Smooth muscle cell (in vitro differentiated cells): ENCODE measurements at regions not wholly inside any gene's neighbourhood (a gene's known extent, or its start where the extent isn't known, plus 50 kb on each side); places are given as distances from the start of the nearest gene placed in this dataset.

Experiments used
- DNase-seq: peaks from one replicate; lab custom pipeline; 2025; ENCODE audit not compliant: unreplicated experiment; lab: John Stamatoyannopoulos, UW
- H2AFZ ChIP-seq: fragments of 200-600 bp; sonication (generic); 2 replicates; pipeline ENCODE4 v1.6.0; 2016; ENCODE audit warnings: antibody characterized with exemption, low read depth, mild to moderate bottlenecking
- H3F3A ChIP-seq: fragments of 200-600 bp; sonication (generic); 2 replicates; pipeline ENCODE4 v1.6.0; 2017; ENCODE audit warnings: antibody characterized with exemption, low read depth
- H3K27ac ChIP-seq: fragments of 200-600 bp; sonication (generic); 2 replicates; pipeline ENCODE4 v1.5.1; 2016; ENCODE audit warnings: low read depth, mild to moderate bottlenecking
- H3K27me3 ChIP-seq: fragments of 200-600 bp; sonication (generic); 2 replicates; pipeline ENCODE4 v1.6.1; 2016; ENCODE audit warnings: low read depth, mild to moderate bottlenecking
- H3K36me3 ChIP-seq: fragments of 200-600 bp; sonication (generic); 2 replicates; pipeline ENCODE4 v1.5.1; 2016; ENCODE audit warnings: low read depth
- H3K4me1 ChIP-seq: fragments of 200-600 bp; sonication (generic); 2 replicates; pipeline ENCODE4 v1.5.1; 2016; ENCODE audit warnings: low read depth
- H3K4me2 ChIP-seq: fragments of 200-600 bp; sonication (generic); 2 replicates; pipeline ENCODE4 v1.6.0; 2016; ENCODE audit warnings: mild to moderate bottlenecking
- H3K4me3 ChIP-seq: fragments of 200-600 bp; sonication (generic); 2 replicates; pipeline ENCODE4 v1.5.1; 2016; ENCODE audit warnings: mild to moderate bottlenecking
- H3K79me2 ChIP-seq: fragments of 200-600 bp; sonication (generic); 2 replicates; pipeline ENCODE4 v1.6.0; 2016; ENCODE audit warnings: low read depth, mild to moderate bottlenecking
- H3K9ac ChIP-seq: fragments of 200-600 bp; sonication (generic); 2 replicates; pipeline ENCODE4 v1.6.0; 2016; ENCODE audit warnings: low read depth
- H3K9me3 ChIP-seq: fragments of 200-600 bp; sonication (generic); replicated peaks from 2 replicates; pipeline ENCODE4 v1.5.1; 2016; ENCODE audit warnings: low read depth
- H4K20me1 ChIP-seq: fragments of 200-600 bp; sonication (generic); 2 replicates; pipeline ENCODE4 v1.6.0; 2016; ENCODE audit warnings: low read depth
- CTCF ChIP-seq: fragments of 200-600 bp; sonication (generic); IDR thresholded peaks from 2 replicates; pipeline ENCODE4 v1.5.1; 2017; ENCODE audit warnings: borderline replicate concordance, mild to moderate bottlenecking, antibody characterized with exemption; ENCODE audit not compliant: insufficient read depth, poor library complexity, severe bottlenecking
- WGBS: methylation state at CpG from one replicate; pipeline ENCODE4 v1.1.7; 2016; ENCODE audit warnings: low lambda C conversion rate; 5-methylcytosine and 5-hydroxymethylcytosine counted together

GRCh38 chrX:110944311-110944750, 148.7 kb upstream of the CHRDL1 start:
- no peak overlapping the region for H3K9ac ChIP-seq
- H3K4me3 ChIP-seq, result peak overlapping the region; percentile 33
- no peak for DNase-seq
- H3K4me1 ChIP-seq, result no peaks in the 10 kb centered on the region
- no peaks in the 10 kb centered on the region for H3F3A ChIP-seq
- H3K79me2 ChIP-seq, result no peaks in the 10 kb centered on the region
- H3K27me3 ChIP-seq, result peaks cover 48% of the 10 kb centered on the region
- no peak overlapping the region for H3K27ac ChIP-seq
- H3K36me3 ChIP-seq, result no peaks in the 10 kb centered on the region
- no peaks in the 10 kb centered on the region for H3K9me3 ChIP-seq
- H4K20me1 ChIP-seq, result no peaks in the 10 kb centered on the region
- WGBS, result 59% methylated on average over 24 of the region's 25 CpGs
- H2AFZ ChIP-seq, result no peak overlapping the region
- H3K4me2 ChIP-seq, result peak overlapping the region; percentile 72
- no peak for TF ChIP-seq CTCF

GRCh38 chrX:110941906-110942305, 146.3 kb upstream of the CHRDL1 start:
- H3K4me1 ChIP-seq, result no peaks in the 10 kb centered on the region
- H2AFZ ChIP-seq, result no peak overlapping the region
- H3K4me2 ChIP-seq, result no peak overlapping the region
- H3F3A ChIP-seq, result no peaks in the 10 kb centered on the region
- H3K4me3 ChIP-seq, result no peak overlapping the region
- H3K27ac ChIP-seq, result no peak overlapping the region
- H3K27me3 ChIP-seq, result peaks cover 50% of the 10 kb centered on the region
- no peak for TF ChIP-seq CTCF
- H3K9ac ChIP-seq, result no peak overlapping the region
- no peaks in the 10 kb centered on the region for H3K36me3 ChIP-seq
- no peaks in the 10 kb centered on the region for H4K20me1 ChIP-seq
- no peaks in the 10 kb centered on the region for H3K79me2 ChIP-seq
- DNase-seq, result no peak
- H3K9me3 ChIP-seq, result no peaks in the 10 kb centered on the region

- WGBS, result 71% methylated on average over 3 of the region's 3 CpGs
- no peaks in the 10 kb centered on the region for H3K4me1 ChIP-seq
- no peaks in the 10 kb centered on the region for H3F3A ChIP-seq
- peaks cover 32% of the 10 kb centered on the region for H3K27me3 ChIP-seq
- no peak overlapping the region for H3K4me3 ChIP-seq
- no peaks in the 10 kb centered on the region for H3K36me3 ChIP-seq
- no peak for DNase-seq
- H4K20me1 ChIP-seq, result no peaks in the 10 kb centered on the region
- no peaks in the 10 kb centered on the region for H3K79me2 ChIP-seq
- H3K9ac ChIP-seq, result no peak overlapping the region
- H3K9me3 ChIP-seq, result peaks cover 3% of the 10 kb centered on the region
- no peak for TF ChIP-seq CTCF
- H3K27ac ChIP-seq, result no peak overlapping the region
- no peak overlapping the region for H3K4me2 ChIP-seq
- no peak overlapping the region for H2AFZ ChIP-seq
Measured at GRCh38 chrX:110938977-110939732, 143.5 kb upstream of the CHRDL1 start.

- H4K20me1 ChIP-seq, result no peaks in the 10 kb centered on the region
- H3F3A ChIP-seq, result no peaks in the 10 kb centered on the region
- H2AFZ ChIP-seq, result no peak overlapping the region
- H3K4me3 ChIP-seq, result no peak overlapping the region
- no peaks in the 10 kb centered on the region for H3K9me3 ChIP-seq
- no peak for DNase-seq
- no peaks in the 10 kb centered on the region for H3K27me3 ChIP-seq
- H3K4me2 ChIP-seq, result no peak overlapping the region
- no peaks in the 10 kb centered on the region for H3K4me1 ChIP-seq
- H3K36me3 ChIP-seq, result no peaks in the 10 kb centered on the region
- TF ChIP-seq CTCF, result no peak
- H3K79me2 ChIP-seq, result no peaks in the 10 kb centered on the region
- H3K27ac ChIP-seq, result no peak overlapping the region
- H3K9ac ChIP-seq, result no peak overlapping the region
Measured at GRCh38 chrX:110924871-110925270, 129.3 kb upstream of the CHRDL1 start.
